Activated CD8-positive, alpha-beta T cell treated with anti-CD3 and anti-CD28 coated beads, Interleukin-2, amount 10 ng/mL, durations not matched to agents 7 days and 5 days (primary cell): ENCODE measurements at regions not wholly inside any gene's neighbourhood (a gene's known extent, or its start where the extent isn't known, plus 50 kb on each side); places are given as distances from the start of the nearest gene placed in this dataset.

Experiments used
- ATAC-seq: fragments of 150-1000 bp; cut with Tn5 transposase; one replicate; pipeline ENCODE4 v1.10.0; 2021; ENCODE audit warnings: moderate library complexity
- CTCF ChIA-PET: fragments of 350-600 bp; sonication (Branson Sonifier 250); formaldehyde crosslinking; loops from one replicate; lab custom pipeline; 2021; ENCODE audit warnings: antibody characterized with exemption; lab: Charles Lee
- POLR2A ChIA-PET: fragments of 350-600 bp; sonication (Branson Sonifier 250); formaldehyde crosslinking; loops from one replicate; lab custom pipeline; 2021; ENCODE audit warnings: antibody characterized with exemption; lab: Charles Lee
- DNase-seq: peaks from one replicate; pipeline ENCODE4 v3.0.0-alpha.2; 2020
- H3K27ac Mint-ChIP-seq: one replicate; pipeline ENCODE4 v1.8.0; 2021; ENCODE audit warnings: mild to moderate bottlenecking, mixed read lengths
- H3K27me3 Mint-ChIP-seq: one replicate; pipeline ENCODE4 v1.8.0; 2021; ENCODE audit warnings: low read depth, mixed read lengths
- H3K36me3 Mint-ChIP-seq: one replicate; pipeline ENCODE4 v1.8.0; 2021; ENCODE audit warnings: low read depth, mixed read lengths
- H3K4me1 Mint-ChIP-seq: one replicate; pipeline ENCODE4 v1.8.0; 2021; ENCODE audit warnings: low read depth, mixed read lengths
- H3K4me3 Mint-ChIP-seq: one replicate; pipeline ENCODE4 v1.8.0; 2021; ENCODE audit warnings: mild to moderate bottlenecking, mixed read lengths
- H3K9me3 Mint-ChIP-seq: one replicate; pipeline ENCODE4 v1.8.0; 2022; ENCODE audit warnings: mixed read lengths; ENCODE audit not compliant: insufficient read depth

GRCh38 chr1:36580524-36580923 lies 97.8 kb upstream of the CSF3R start:
- ChIA-PET CTCF (interaction anchor here (0.8 kb wide), 1 partner anchor 65 kb away, joined by 3 read pairs; no protein-coding TSS in a partner anchor), POLR2A (no interaction called here)
- H3K27ac Mint-ChIP-seq: no peak overlapping the region
- ATAC-seq (no peak), DNase-seq (no peak)
- no peak overlapping the region for H3K4me3 Mint-ChIP-seq
- H3K27me3 Mint-ChIP-seq: peaks cover 20% of the 10 kb centered on the region
- H3K4me1 Mint-ChIP-seq: no peaks in the 10 kb centered on the region
- H3K9me3 Mint-ChIP-seq: no peaks in the 10 kb centered on the region
- H3K36me3 Mint-ChIP-seq: no peaks in the 10 kb centered on the region

GRCh38 chr1:36579039-36579438 lies 96.3 kb upstream of the CSF3R start:
- DNase-seq (no peak), ATAC-seq (no peak)
- ChIA-PET POLR2A (no interaction called here), CTCF (no interaction called here)
- Mint-ChIP-seq H3K4me1 (no peaks in the 10 kb centered on the region), H3K27ac (no peak overlapping the region), H3K36me3 (no peaks in the 10 kb centered on the region), H3K9me3 (no peaks in the 10 kb centered on the region), H3K4me3 (no peak overlapping the region), H3K27me3 (peaks cover 16% of the 10 kb centered on the region)

GRCh38 chr1:36576551-36577110 lies 93.9 kb upstream of the CSF3R start:
- peaks cover 15% of the 10 kb centered on the region for H3K27me3 Mint-ChIP-seq
- ATAC-seq (no peak), DNase-seq (no peak)
- ChIA-PET CTCF (interaction anchor here (0.6 to 2.0 kb wide), 15 partner anchors 10 to 858 kb away, joined by 3 to 17 read pairs (median 5); partner anchors contain the start of gene OSCP1), POLR2A (interaction anchor here (0.8 kb wide), 1 partner anchor 9 kb away, joined by 3 read pairs; no protein-coding TSS in a partner anchor)
- no peak overlapping the region for H3K27ac Mint-ChIP-seq
- H3K36me3 Mint-ChIP-seq: no peaks in the 10 kb centered on the region
- H3K9me3 Mint-ChIP-seq: no peaks in the 10 kb centered on the region
- H3K4me3 Mint-ChIP-seq: no peak overlapping the region
- no peaks in the 10 kb centered on the region for H3K4me1 Mint-ChIP-seq

- DNase-seq (peak; percentile 63), ATAC-seq (peak; percentile 73)
- no peaks in the 10 kb centered on the region for H3K36me3 Mint-ChIP-seq
- no peak overlapping the region for H3K4me3 Mint-ChIP-seq
- H3K27me3 Mint-ChIP-seq: peaks cover 14% of the 10 kb centered on the region
- ChIA-PET CTCF (interaction anchor here (0.6 to 2.0 kb wide), 18 partner anchors 10 to 938 kb away, joined by 3 to 17 read pairs (median 4); partner anchors contain the start of genes MEAF6 and OSCP1), POLR2A (interaction anchor here (0.8 kb wide), 1 partner anchor 10 kb away, joined by 3 read pairs; no protein-coding TSS in a partner anchor)
- H3K27ac Mint-ChIP-seq: no peak overlapping the region
- no peaks in the 10 kb centered on the region for H3K4me1 Mint-ChIP-seq
- no peaks in the 10 kb centered on the region for H3K9me3 Mint-ChIP-seq
Observed at GRCh38 chr1:36576118-36576517, 93.4 kb upstream of the CSF3R start.

- ChIA-PET POLR2A (no interaction called here), CTCF (interaction anchor here (1.7 kb wide), 1 partner anchor 57 kb away, joined by 7 read pairs; no protein-coding TSS in a partner anchor)
Observed at GRCh38 chr1:36573445-36573844, 90.7 kb upstream of the CSF3R start.

GRCh38 chr1:36572906-36573305 lies 90.2 kb upstream of the CSF3R start:
- ChIA-PET POLR2A (no interaction called here), CTCF (interaction anchor here (1.7 kb wide), 1 partner anchor 57 kb away, joined by 7 read pairs; no protein-coding TSS in a partner anchor)
- Mint-ChIP-seq H3K27ac (no peak overlapping the region), H3K27me3 (peaks cover 8% of the 10 kb centered on the region), H3K4me1 (no peaks in the 10 kb centered on the region), H3K4me3 (no peak overlapping the region), H3K9me3 (no peaks in the 10 kb centered on the region), H3K36me3 (no peaks in the 10 kb centered on the region)
- no peak for ATAC-seq
- DNase-seq: no peak

More at GRCh38 chr1:36573445-36573844, 90.7 kb upstream of the CSF3R start:
- ATAC-seq: no peak
- no peak overlapping the region for H3K27ac Mint-ChIP-seq
- H3K4me1 Mint-ChIP-seq: no peaks in the 10 kb centered on the region
- H3K36me3 Mint-ChIP-seq: no peaks in the 10 kb centered on the region
- H3K4me3 Mint-ChIP-seq: no peak overlapping the region
- H3K9me3 Mint-ChIP-seq: no peaks in the 10 kb centered on the region
- H3K27me3 Mint-ChIP-seq: peaks cover 8% of the 10 kb centered on the region
- DNase-seq: no peak

GRCh38 chr1:36572142-36572715 lies 89.5 kb upstream of the CSF3R start:
- ATAC-seq (no peak), DNase-seq (no peak)
- Mint-ChIP-seq H3K36me3 (no peaks in the 10 kb centered on the region), H3K4me3 (no peak overlapping the region), H3K9me3 (no peaks in the 10 kb centered on the region), H3K4me1 (no peaks in the 10 kb centered on the region), H3K27ac (no peak overlapping the region), H3K27me3 (peaks cover 8% of the 10 kb centered on the region)
- CTCF ChIA-PET: interaction anchor here (1.7 kb wide), 1 partner anchor 56 kb away, joined by 7 read pairs; no protein-coding TSS in a partner anchor
- POLR2A ChIA-PET: no interaction called here

- ATAC-seq (no peak), DNase-seq (no peak)
- ChIA-PET POLR2A (no interaction called here), CTCF (no interaction called here)
- peaks cover 8% of the 10 kb centered on the region for H3K27me3 Mint-ChIP-seq
- H3K36me3 Mint-ChIP-seq: no peaks in the 10 kb centered on the region
- H3K9me3 Mint-ChIP-seq: no peaks in the 10 kb centered on the region
- no peak overlapping the region for H3K4me3 Mint-ChIP-seq
- H3K27ac Mint-ChIP-seq: no peak overlapping the region
- no peaks in the 10 kb centered on the region for H3K4me1 Mint-ChIP-seq
Observed at GRCh38 chr1:36571106-36571505, 88.4 kb upstream of the CSF3R start.

- H3K4me1 Mint-ChIP-seq: no peaks in the 10 kb centered on the region
- no peaks in the 10 kb centered on the region for H3K9me3 Mint-ChIP-seq
- ATAC-seq (no peak), DNase-seq (no peak)
- H3K4me3 Mint-ChIP-seq: no peak overlapping the region
- no peaks in the 10 kb centered on the region for H3K36me3 Mint-ChIP-seq
- POLR2A ChIA-PET: no interaction called here
- CTCF ChIA-PET: no interaction called here
- peaks cover 8% of the 10 kb centered on the region for H3K27me3 Mint-ChIP-seq
- no peak overlapping the region for H3K27ac Mint-ChIP-seq
Observed at GRCh38 chr1:36570478-36571060, 87.9 kb upstream of the CSF3R start.

- no peak overlapping the region for H3K4me3 Mint-ChIP-seq
- DNase-seq (no peak), ATAC-seq (no peak)
- H3K27ac Mint-ChIP-seq: no peak overlapping the region
- H3K9me3 Mint-ChIP-seq: no peaks in the 10 kb centered on the region
- H3K36me3 Mint-ChIP-seq: no peaks in the 10 kb centered on the region
- POLR2A ChIA-PET: no interaction called here
- no peaks in the 10 kb centered on the region for H3K4me1 Mint-ChIP-seq
- peaks cover 8% of the 10 kb centered on the region for H3K27me3 Mint-ChIP-seq
- CTCF ChIA-PET: no interaction called here
Observed at GRCh38 chr1:36570006-36570405, 87.3 kb upstream of the CSF3R start.

GRCh38 chr1:36567601-36568341 lies 85.1 kb upstream of the CSF3R start:
- POLR2A ChIA-PET: no interaction called here
- Mint-ChIP-seq H3K9me3 (no peaks in the 10 kb centered on the region), H3K4me1 (no peaks in the 10 kb centered on the region), H3K4me3 (no peak overlapping the region), H3K27ac (no peak overlapping the region), H3K27me3 (peaks cover 2% of the 10 kb centered on the region), H3K36me3 (no peaks in the 10 kb centered on the region)
- no peak for ATAC-seq
- CTCF ChIA-PET: no interaction called here
- DNase-seq: no peak
